GM04504 (cell line): ENCODE measurements at regions not wholly inside any gene's neighbourhood (a gene's known extent, or its start where the extent isn't known, plus 50 kb on each side); places are given as distances from the start of the nearest gene placed in this dataset.

Experiments used
- DNase-seq: peaks from one replicate; pipeline ENCODE4 v3.0.0-alpha.2; 2012; ENCODE audit warnings: low read depth

- DNase-seq = no peak
Observed at GRCh38 chr22:48327721-48328120, 1500.0 kb downstream of the BRD1 start.

- no peak for DNase-seq
Observed at GRCh38 chr22:48323746-48324145, 1503.9 kb downstream of the BRD1 start.

- no peak for DNase-seq
Observed at GRCh38 chr22:48322907-48323306, 1504.8 kb downstream of the BRD1 start.

- DNase-seq = no peak
Observed at GRCh38 chr22:48321986-48322545, 1505.6 kb downstream of the BRD1 start.

GRCh38 chr22:48320683-48321451 lies 1506.8 kb downstream of the BRD1 start:
- DNase-seq = no peak

- DNase-seq = no peak
Observed at GRCh38 chr22:48320048-48320682, 1507.5 kb downstream of the BRD1 start.

GRCh38 chr22:48319321-48320047 lies 1508.2 kb downstream of the BRD1 start:
- no peak for DNase-seq

- DNase-seq = no peak
Observed at GRCh38 chr22:48318575-48319320, 1508.9 kb downstream of the BRD1 start.

GRCh38 chr22:48318173-48318572 lies 1509.5 kb downstream of the BRD1 start:
- no peak for DNase-seq

- no peak for DNase-seq
Observed at GRCh38 chr22:48316257-48317250, 1511.1 kb downstream of the BRD1 start.

GRCh38 chr22:48315439-48316256 lies 1512.0 kb downstream of the BRD1 start:
- no peak for DNase-seq

- no peak for DNase-seq
Observed at GRCh38 chr22:48314073-48314472, 1513.6 kb downstream of the BRD1 start.

- no peak for DNase-seq
Observed at GRCh38 chr22:48313175-48313830, 1514.4 kb downstream of the BRD1 start.

GRCh38 chr22:48310740-48311139 lies 1516.9 kb downstream of the BRD1 start:
- no peak for DNase-seq

GRCh38 chr22:48310289-48310688 lies 1517.4 kb downstream of the BRD1 start:
- DNase-seq = no peak

GRCh38 chr22:48309836-48310235 lies 1517.8 kb downstream of the BRD1 start:
- DNase-seq = no peak

- no peak for DNase-seq
Observed at GRCh38 chr22:48309115-48309705, 1518.5 kb downstream of the BRD1 start.

GRCh38 chr22:48307931-48308330 lies 1519.7 kb downstream of the BRD1 start:
- DNase-seq = no peak
